ENCODE measurements at regions not wholly inside any gene's neighbourhood (a gene's known extent, or its start where the extent isn't known, plus 50 kb on each side); places are given as distances from the start of the nearest gene placed in this dataset.
"Not testable (repeated sequence)": the region's sequence is repeated elsewhere in the genome, so short reads cannot be mapped to it uniquely, and the experiment has no call there.

DNA sequence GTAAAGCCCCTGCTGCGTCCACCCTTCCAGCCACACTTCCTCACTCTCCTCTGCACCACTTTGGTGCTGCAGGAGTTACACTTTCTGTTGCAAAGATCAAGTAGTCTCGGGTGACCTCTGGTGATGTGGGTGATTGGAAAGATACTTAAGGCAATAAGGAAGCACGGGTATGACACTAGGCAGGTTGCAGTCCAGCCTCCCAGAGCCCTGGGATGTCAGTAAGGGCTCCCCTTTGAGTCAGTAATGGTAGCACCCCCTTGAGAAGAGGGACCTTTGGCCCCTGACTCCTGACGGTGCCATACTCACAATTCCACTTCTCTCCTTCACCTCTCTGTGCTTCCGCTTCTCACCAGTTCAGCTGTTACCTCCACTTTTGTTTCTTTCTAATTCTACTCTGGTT, 84.1 kb upstream of the KIF2A start:
- not testable (repeated sequence) for TF ChIP-seq CTCF (IDR thresholded peaks at IDR 0.05); POLR2A (IDR thresholded peaks at IDR 0.05; ENCODE audit: low read length); CEBPB (IDR thresholded peaks at IDR 0.05); CHD2 (IDR thresholded peaks at IDR 0.05; ENCODE audit: low read length, partially characterized antibody)
